Nephron (organoid): ENCODE measurements at regions not wholly inside any gene's neighbourhood (a gene's known extent, or its start where the extent isn't known, plus 50 kb on each side); places are given as distances from the start of the nearest gene placed in this dataset.
"Not testable (repeated sequence)": the region's sequence is repeated elsewhere in the genome, so short reads cannot be mapped to it uniquely, and the experiment has no call there.

Source experiments
- H3K27ac Mint-ChIP-seq, 3 experiments: 2 replicates each; pipeline ENCODE4 v1.8.0; 2020; ENCODE audit warnings: mixed read lengths in 3 of 3, mild to moderate bottlenecking in 2 of 3, moderate library complexity in 1 of 3
- H3K27me3 Mint-ChIP-seq: 2 replicates; pipeline ENCODE4 v1.8.0; 2021; ENCODE audit warnings: low read depth, mild to moderate bottlenecking, moderate library complexity, mixed read lengths
- H3K36me3 Mint-ChIP-seq: 2 replicates; pipeline ENCODE4 v1.8.0; 2020; ENCODE audit warnings: low read depth, mixed read lengths
- H3K4me1 Mint-ChIP-seq: 2 replicates; pipeline ENCODE4 v1.8.0; 2020; ENCODE audit warnings: mixed read lengths
- H3K4me3 Mint-ChIP-seq, 3 experiments: 2 replicates each; pipeline ENCODE4 v1.8.0; 2020; ENCODE audit warnings: mild to moderate bottlenecking in 3 of 3, mixed read lengths in 3 of 3, moderate library complexity in 2 of 3
- H3K9me3 Mint-ChIP-seq: 2 replicates; pipeline ENCODE4 v1.8.0; 2020; ENCODE audit warnings: mixed read lengths
- TF ChIP-seq, protein P1 (sequence below), 3 experiments: fragments of 200-600 bp; sonication (generic); IDR thresholded peaks; one replicate each; pipeline ENCODE4 v1.5.0; 2021; ENCODE audit warnings: antibody characterized with exemption in 3 of 3; ENCODE audit not compliant: unreplicated experiment in 3 of 3

- Mint-ChIP-seq H3K9me3 (peaks cover 4% of the 10 kb centered on the region), H3K27me3 (no peaks in the 10 kb centered on the region), H3K4me1 (no peaks in the 10 kb centered on the region), H3K36me3 (no peaks in the 10 kb centered on the region), H3K4me3 (no peak overlapping the region), H3K27ac (no peak overlapping the region)
- TF ChIP-seq, protein P1, sequence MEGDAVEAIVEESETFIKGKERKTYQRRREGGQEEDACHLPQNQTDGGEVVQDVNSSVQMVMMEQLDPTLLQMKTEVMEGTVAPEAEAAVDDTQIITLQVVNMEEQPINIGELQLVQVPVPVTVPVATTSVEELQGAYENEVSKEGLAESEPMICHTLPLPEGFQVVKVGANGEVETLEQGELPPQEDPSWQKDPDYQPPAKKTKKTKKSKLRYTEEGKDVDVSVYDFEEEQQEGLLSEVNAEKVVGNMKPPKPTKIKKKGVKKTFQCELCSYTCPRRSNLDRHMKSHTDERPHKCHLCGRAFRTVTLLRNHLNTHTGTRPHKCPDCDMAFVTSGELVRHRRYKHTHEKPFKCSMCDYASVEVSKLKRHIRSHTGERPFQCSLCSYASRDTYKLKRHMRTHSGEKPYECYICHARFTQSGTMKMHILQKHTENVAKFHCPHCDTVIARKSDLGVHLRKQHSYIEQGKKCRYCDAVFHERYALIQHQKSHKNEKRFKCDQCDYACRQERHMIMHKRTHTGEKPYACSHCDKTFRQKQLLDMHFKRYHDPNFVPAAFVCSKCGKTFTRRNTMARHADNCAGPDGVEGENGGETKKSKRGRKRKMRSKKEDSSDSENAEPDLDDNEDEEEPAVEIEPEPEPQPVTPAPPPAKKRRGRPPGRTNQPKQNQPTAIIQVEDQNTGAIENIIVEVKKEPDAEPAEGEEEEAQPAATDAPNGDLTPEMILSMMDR (IDR thresholded peaks at IDR 0.05; ENCODE audit: unreplicated experiment in 3 of 3) = no peak
Observed at GRCh38 chr7:119640326-119640725, 632.6 kb upstream of the KCND2 start.

GRCh38 chr7:119640861-119641260, 632.1 kb upstream of the KCND2 start:
- peaks cover 4% of the 10 kb centered on the region for H3K9me3 Mint-ChIP-seq
- no peaks in the 10 kb centered on the region for H3K36me3 Mint-ChIP-seq
- no peak overlapping the region for H3K4me3 Mint-ChIP-seq
- no peak overlapping the region for H3K27ac Mint-ChIP-seq
- H3K4me1 Mint-ChIP-seq = no peaks in the 10 kb centered on the region
- H3K27me3 Mint-ChIP-seq = no peaks in the 10 kb centered on the region
- TF ChIP-seq, protein P1 (IDR thresholded peaks at IDR 0.05; ENCODE audit: unreplicated experiment in 3 of 3) = no peak

DNA sequence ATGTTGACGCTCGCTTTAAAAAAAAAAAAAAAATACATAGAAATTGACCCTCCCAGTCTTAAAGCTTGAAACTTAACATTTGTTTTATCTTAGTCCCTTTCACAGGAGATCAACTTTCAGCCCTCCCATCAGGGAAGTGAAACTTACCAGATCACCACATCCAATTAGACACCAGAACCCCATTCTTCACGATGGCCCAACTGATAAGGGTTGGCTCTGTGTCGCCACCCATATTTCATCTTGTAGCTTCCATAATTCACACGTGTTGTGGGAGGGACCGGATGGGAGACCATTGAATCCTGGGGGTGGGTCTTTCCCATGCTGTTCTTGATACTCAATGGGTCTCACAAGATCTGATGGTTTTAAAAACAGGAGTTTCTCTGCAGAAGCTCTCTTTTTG, 629.4 kb upstream of the KCND2 start:
- Mint-ChIP-seq H3K27ac (no peak overlapping the region), H3K4me3 (no peak overlapping the region), H3K9me3 (peaks cover 4% of the 10 kb centered on the region), H3K27me3 (no peaks in the 10 kb centered on the region), H3K36me3 (no peaks in the 10 kb centered on the region), H3K4me1 (no peaks in the 10 kb centered on the region)
- TF ChIP-seq, protein P1 (IDR thresholded peaks at IDR 0.05; ENCODE audit: unreplicated experiment in 3 of 3) = no peak

DNA sequence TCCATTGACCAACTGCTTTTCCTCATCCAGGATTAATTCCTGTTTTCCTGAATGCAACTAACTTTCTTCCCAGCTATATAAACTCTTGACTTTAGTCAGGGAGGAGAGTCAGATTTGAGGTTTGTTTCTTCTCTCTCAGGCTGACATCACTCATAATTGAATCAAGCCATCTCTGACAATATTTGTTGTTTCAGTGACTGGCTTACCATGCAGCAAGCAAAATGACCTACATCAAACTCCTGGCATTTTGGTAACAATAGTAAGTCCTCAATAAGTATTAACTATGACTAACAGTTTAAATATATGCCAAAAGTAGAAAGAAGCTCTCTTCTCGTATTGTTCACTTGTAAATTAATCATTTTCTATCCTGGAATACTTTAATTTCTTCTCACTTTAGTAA, 625.7 kb upstream of the KCND2 start:
- H3K4me3 Mint-ChIP-seq = no peak overlapping the region
- no peak overlapping the region for H3K27ac Mint-ChIP-seq
- no peaks in the 10 kb centered on the region for H3K27me3 Mint-ChIP-seq
- H3K9me3 Mint-ChIP-seq = peaks cover 13% of the 10 kb centered on the region
- no peaks in the 10 kb centered on the region for H3K36me3 Mint-ChIP-seq
- no peaks in the 10 kb centered on the region for H3K4me1 Mint-ChIP-seq
- TF ChIP-seq, protein P1 (IDR thresholded peaks at IDR 0.05; ENCODE audit: unreplicated experiment in 3 of 3) = no peak

GRCh38 chr7:119648752-119649151, 624.2 kb upstream of the KCND2 start:
- peaks cover 13% of the 10 kb centered on the region for H3K9me3 Mint-ChIP-seq
- not testable (repeated sequence) for H3K27me3 Mint-ChIP-seq, H3K36me3 Mint-ChIP-seq

DNA sequence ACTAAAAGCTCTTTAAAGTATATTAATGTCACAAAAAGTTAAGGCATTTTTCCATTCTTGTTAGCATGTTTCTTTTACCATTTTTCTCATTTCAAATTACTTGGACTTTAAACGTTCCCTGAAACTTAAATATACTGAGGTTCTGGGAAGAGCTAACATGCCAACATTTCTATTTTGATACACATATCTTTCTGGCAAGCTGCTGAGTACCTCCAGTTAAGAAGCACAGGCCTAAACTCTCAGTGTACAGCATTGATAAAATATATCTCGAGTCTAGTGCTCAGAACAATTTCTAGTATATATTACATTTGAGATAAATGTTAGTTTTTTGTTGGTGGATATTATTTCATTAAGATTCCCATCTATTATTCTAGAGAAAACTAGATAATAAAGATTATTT, 612.9 kb upstream of the KCND2 start:
- H3K36me3 Mint-ChIP-seq = no peaks in the 10 kb centered on the region
- H3K4me3 Mint-ChIP-seq = no peak overlapping the region
- H3K4me1 Mint-ChIP-seq = no peaks in the 10 kb centered on the region
- H3K27ac Mint-ChIP-seq = no peak overlapping the region
- H3K9me3 Mint-ChIP-seq = no peaks in the 10 kb centered on the region
- H3K27me3 Mint-ChIP-seq = no peaks in the 10 kb centered on the region
- TF ChIP-seq, protein P1 (IDR thresholded peaks at IDR 0.05; ENCODE audit: unreplicated experiment in 3 of 3) = no peak

More at GRCh38 chr7:119648752-119649151, 624.2 kb upstream of the KCND2 start:
- not testable (repeated sequence) for H3K27ac Mint-ChIP-seq, H3K4me1 Mint-ChIP-seq, H3K4me3 Mint-ChIP-seq
